NCI-H1048 (cell line): ENCODE measurements at regions not wholly inside any gene's neighbourhood (a gene's known extent, or its start where the extent isn't known, plus 50 kb on each side); places are given as distances from the start of the nearest gene placed in this dataset.

Experiments
- DNase-seq: peaks from one replicate; lab custom pipeline; 2025; lab: John Stamatoyannopoulos, UW

DNA sequence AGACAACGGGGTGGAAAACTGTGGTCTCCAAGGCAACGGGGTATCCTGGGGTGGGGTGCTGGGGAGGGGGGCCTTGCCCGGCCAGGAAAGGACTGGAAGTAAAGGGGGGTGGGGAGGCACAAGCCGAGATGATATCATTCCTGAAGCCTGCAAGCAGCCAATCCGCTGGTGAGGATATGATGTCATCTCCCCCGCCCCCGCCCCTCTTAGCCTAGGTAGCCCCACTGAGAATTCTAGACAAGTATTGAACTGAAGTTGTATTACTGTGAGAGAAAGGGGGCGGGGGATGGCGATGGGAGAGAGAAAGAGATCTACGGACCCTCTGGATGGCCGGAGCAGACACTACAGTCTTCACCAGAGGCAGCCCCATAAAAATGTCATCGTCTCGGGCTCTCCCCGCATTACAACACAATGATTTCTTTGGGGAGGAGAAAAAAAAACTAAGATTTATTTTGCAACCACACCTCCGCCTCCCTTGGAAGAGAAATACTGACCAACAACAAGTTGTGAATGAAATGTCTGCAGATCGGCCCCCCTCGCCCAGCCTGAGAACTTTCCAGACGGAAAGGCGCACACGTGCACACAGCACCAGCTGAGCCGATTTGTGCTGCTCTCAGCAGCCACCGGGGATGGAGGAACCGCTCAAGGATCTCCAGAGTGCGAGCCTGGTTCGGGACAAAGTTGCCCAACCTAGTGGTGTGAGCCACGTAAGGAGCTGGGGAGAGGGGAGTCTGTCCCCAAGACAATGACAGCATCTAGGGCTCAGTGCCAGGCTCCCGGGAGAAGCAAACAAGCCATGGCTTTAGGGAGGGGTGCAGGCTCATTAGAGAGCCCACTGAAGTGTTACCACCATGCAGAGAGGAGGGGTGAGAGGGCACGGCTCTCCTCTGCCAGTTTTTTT lies 222.1 kb downstream of the SOX9 start:
- DNase-seq: no peak

DNA sequence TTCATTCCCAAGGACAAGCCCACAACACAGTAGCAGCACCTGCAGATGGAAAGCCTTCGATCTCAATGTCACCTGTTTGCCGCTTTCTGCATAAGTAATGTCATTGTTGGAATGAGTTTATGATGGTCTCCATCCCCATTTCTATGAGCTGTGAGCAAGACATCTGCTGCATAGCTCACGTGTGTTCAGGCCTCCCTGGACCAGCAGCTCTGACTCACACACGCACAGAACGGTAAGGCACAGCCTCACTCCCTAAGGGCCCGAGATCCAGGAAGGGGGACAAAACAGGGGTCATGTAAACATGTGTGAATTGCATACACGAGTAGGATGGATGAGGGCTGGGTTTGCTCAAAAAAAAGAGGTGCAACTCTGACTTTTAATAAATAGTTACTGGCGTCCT lies 223.1 kb downstream of the SOX9 start:
- DNase-seq: no peak

DNA sequence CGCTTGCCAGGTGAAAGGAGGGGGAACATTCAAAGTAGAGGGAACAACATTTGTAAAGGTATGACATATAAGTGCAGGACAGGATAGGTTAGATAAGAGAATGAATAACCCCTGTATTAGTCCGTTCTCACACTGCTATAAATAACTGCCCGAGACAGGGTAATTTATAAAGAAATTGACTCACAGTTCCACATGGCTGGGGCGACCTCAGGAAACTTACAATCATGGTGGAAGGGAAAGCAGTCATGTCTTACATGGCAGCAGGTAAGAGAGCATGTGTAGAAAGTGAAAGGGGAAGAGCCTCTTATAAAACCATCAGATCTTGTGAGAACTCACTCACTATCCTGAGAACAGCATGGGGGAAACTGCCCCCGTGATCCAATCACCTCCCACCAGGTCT lies 223.8 kb downstream of the SOX9 start:
- no peak for DNase-seq

DNA sequence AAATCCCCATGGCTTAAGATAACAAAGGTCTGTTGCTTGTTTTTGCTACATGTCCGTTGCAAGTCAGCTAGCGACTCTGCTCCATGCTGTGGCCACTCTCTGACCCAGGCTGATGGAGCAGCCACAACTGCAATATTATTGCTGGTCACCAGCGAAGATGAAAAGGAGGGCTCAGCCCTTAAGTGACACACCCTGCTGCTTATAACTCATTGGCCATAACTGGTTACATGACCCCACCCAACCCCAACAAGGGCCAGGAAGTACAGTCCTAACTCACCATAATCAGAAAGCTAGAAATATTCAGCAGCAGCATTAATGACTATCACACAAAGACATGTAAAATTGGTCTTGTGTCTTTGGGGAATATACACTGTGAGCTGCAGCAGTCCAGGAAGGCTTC lies 224.3 kb downstream of the SOX9 start:
- no peak for DNase-seq

DNA sequence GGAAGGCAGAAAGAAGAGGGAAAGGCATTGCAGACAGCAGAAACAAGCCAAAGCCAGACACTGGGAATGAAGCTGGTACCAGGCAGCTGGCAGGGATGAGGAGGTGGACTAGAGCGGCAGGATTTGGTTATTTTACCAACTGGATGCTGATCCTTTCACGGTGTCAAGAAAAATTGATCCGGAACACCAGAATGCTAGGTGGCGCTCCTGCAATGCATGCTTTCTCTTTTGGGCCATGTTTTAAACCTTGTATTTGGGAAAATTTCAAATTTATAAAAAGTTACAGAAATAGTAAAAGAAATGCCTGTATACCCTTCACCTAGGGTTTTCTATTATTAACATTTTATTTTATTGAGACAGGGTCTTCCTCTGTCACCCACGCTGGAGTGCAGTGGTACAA lies 224.7 kb downstream of the SOX9 start:
- DNase-seq: no peak

- no peak for DNase-seq
These were observed 225.5 kb downstream of the SOX9 start for GRCh38 chr17:72346306-72346705.

DNA sequence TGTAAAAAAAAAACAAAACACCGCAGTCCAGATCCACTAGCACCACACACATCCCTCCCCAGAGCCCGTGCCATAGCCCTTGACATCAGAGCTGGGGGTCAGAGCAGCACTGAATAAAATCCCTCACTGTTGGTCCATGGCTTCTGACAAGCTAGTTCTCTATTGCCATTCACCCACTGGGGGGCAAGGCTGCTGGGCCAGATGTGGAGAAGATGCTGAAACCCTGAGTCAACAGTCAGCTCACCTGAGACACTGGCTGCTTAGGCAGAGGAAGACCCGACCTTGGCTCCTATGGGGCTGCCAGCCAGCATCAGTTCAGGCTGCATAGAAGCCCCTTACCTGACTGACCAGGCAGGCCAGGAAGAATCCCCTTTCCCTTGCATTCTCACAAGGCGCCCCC lies 228.2 kb downstream of the SOX9 start:
- DNase-seq: no peak

DNA sequence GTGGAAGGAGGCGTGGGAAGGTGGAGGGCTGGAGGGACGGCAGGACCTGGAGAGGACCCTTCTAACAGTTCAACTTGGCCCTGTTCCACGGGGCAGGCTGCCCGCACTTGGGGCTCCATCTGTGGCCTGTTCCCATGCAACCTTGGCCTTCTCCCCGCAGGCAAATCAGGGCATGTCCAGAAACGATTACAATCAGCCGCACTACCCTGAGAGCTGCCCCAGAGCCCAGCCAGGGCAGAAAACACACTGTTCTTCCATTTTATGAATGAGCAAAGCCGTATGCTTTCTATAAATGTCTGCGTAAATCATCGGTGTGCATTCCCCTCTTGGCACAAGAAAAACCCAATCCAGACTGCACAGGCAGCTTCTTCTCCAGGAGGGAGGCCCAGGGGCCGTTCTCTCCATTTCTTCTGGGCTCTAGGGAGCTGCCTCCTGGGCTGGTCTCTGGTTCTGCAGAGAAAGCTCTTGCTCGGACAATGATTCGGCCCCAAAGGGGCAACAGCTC lies 228.7 kb downstream of the SOX9 start:
- DNase-seq: no peak

- DNase-seq: no peak
These were observed 229.3 kb downstream of the SOX9 start for GRCh38 chr17:72350073-72350472.

DNA sequence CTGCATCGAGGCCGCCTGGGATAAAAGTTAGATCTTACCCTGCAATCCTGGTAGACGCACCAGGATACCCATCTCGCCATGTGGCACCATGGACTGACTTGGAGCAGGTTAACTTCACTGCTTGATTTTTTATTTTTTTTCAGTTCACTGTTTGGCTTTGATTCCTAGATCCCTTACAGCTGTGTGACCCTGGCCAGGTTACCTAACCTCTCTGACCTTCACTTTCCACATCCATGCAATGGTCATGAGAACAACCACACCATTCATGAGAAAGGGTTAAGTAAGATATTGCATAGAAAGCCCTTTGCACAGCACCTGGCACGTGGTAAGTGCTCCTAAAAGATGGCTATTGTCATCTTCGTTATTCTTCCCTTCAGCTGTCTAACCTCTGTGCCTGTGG lies 230.5 kb downstream of the SOX9 start:
- DNase-seq: no peak

- DNase-seq: no peak
These were observed 231.1 kb downstream of the SOX9 start for GRCh38 chr17:72351884-72352346.

- DNase-seq: no peak
These were observed 232.7 kb downstream of the SOX9 start for GRCh38 chr17:72353502-72353901.

GRCh38 chr17:72354071-72354470 lies 233.3 kb downstream of the SOX9 start:
- DNase-seq: no peak

DNA sequence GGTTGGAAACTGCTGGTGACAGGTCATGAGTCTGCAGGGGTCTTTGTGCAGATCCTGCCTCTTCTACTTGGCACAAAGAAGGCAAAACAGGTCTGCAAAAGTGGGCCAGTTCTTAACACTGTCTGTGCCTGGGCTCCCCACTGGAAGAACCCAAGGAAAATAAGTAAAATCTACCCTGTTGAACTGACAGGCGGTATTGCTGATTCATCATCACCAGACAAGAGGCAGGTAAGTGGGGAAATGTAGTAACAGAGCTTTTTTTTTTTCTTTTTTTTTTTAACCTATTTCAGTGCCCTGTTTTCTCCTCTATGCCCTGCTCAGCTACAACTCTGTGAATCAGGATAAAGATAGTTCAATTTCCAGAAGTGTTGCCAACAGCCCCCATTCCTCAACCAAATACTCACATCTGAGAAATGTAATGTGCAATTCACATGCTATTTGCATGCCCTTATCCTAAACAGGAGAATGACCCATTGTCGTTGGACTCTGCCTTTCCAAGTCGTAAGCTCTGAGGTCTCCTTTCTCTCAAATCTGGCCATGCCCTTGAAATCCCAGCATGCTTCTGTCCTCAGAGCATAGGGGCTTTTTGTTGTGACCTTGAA lies 237.0 kb downstream of the SOX9 start:
- no peak for DNase-seq

DNA sequence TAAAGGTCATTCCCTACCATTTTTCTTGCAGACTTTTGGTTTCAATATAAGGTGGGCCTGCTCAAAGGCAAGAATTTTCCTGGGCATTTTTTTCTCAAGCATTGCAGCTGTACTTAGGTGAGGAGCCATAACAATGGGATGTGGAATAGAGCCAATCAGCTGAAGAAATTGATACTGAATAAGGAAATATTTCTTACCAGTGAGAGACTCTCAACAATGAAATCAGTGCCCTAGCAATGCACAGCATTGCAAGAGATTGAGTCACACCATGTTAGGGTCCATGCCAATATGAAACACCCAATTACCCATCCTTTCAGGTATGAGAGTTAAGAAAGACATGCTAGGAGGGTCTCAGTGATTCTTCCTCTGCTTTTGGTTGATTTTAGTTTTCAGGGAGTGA lies 237.6 kb downstream of the SOX9 start:
- DNase-seq: no peak

DNA sequence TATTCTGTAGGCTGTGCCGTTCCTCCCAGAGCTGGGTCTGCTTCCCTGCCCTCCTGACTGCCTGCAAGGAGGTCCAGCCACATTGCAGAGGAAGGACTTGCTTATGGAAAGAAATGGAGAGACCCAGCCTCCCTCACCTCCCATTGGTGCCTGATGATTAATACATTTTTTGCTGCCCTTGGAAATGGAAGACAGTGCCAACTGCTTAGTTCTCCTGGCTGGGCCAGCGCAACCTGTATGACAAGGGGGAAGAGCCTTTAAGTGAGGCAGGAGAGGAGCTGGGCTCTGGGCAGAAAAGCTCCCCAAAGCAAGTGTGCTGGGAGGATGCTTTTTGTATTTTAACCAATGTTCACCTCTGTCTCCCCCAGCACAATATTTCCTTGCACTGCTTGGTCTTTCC lies 238.5 kb downstream of the SOX9 start:
- DNase-seq: no peak

- no peak for DNase-seq
These were observed 239.0 kb downstream of the SOX9 start for GRCh38 chr17:72359811-72360210.

DNA sequence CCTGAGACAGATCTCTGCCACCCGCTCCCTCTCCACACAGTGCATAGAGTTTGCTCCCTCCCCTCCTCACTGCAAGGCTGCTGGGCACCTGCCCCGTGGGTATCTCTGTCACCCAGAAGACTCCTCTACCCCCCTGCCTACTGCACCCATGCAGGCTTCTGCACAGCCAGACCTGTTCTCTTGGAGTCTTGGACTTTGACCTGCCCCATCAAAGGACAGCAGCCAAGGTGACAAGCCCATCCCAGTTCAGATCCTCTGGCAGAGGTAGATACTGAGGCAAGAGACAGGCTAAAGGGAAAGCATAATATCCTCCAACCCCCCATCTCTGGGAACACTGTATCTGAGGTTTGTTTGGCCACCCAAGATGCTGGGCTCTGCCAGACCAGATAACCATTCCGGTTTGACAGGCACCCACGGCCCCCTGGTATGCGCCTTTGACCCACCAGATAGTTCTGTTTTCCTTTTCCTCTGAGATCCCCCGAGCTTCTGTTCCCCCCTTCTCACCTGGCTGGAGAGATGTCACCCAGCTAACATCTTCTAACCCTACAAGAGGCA lies 239.6 kb downstream of the SOX9 start:
- no peak for DNase-seq

DNA sequence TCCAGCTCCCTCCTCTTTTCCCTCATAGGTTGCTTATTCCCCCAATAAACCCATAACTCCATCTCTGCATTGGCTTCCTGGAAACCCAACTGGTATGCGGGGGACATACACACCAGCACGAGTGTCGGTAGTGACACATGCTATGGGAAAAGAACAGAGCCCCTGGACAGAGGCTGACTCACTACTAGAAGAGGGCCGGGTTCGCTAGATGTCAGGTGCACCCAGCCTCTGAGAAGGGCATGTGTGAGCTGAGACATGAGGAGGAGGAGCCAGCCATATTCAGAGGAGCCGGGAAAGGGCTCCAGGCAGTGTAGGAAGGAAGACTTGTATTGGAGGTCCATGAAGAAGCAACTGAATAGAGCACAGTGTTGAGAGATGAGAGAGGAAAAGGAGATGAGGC lies 241.1 kb downstream of the SOX9 start:
- DNase-seq: no peak

GRCh38 chr17:72362376-72363088 lies 241.7 kb downstream of the SOX9 start:
- no peak for DNase-seq

GRCh38 chr17:72363089-72363610 lies 242.3 kb downstream of the SOX9 start:
- no peak for DNase-seq

- DNase-seq: no peak
These were observed 245.1 kb downstream of the SOX9 start for GRCh38 chr17:72365857-72366414.
